SK-N-SH (cell line): ENCODE measurements at regions not wholly inside any gene's neighbourhood (a gene's known extent, or its start where the extent isn't known, plus 50 kb on each side); places are given as distances from the start of the nearest gene placed in this dataset.

Experiments
- CTCF ChIA-PET: fragments of 300-600, 350-600 bp; formaldehyde crosslinking; extraction: SDS; loops from one replicate; lab custom pipeline; 2021; lab: Yijun Ruan, JAX
- POLR2A ChIA-PET: fragments of 350-600 bp; sonication (Branson Sonifier 250); formaldehyde crosslinking; extraction: SDS; loops from one replicate; lab custom pipeline; 2020; ENCODE audit warnings: antibody characterized with exemption, inconsistent platforms; lab: Yijun Ruan, JAX
- DNase-seq: peaks from one replicate; pipeline ENCODE4 v3.0.0; 2012
- H2AFZ ChIP-seq: fragments of 200-600 bp; sonication (generic); 2 replicates; pipeline ENCODE4 v1.8.1; 2016; ENCODE audit warnings: antibody characterized with exemption, mild to moderate bottlenecking, low read depth
- H3F3A ChIP-seq: fragments of 200-600 bp; sonication (generic); replicated peaks from 2 replicates; pipeline ENCODE3; 2016; ENCODE audit warnings: antibody characterized with exemption, mild to moderate bottlenecking; ENCODE audit not compliant: insufficient read depth
- H3K27ac ChIP-seq, 2 experiments: fragments of 200-500 bp in 1 of 2; fragments of 200-600 bp in 1 of 2; sonication (Bioruptor generic) in 1 of 2; sonication (generic), shearing (Covaris generic) in 1 of 2; 2 replicates each; pipeline versions ENCODE4 v1.5.1 to v1.6.1; 2014 to 2016; ENCODE audit warnings: low read depth in 2 of 2, inconsistent platforms in 1 of 2, low read length in 1 of 2, mild to moderate bottlenecking in 1 of 2, mixed read lengths in 1 of 2
- H3K27me3 ChIP-seq: fragments of 200-600 bp; sonication (generic), shearing (Covaris generic); 2 replicates; pipeline ENCODE4 v1.6.1; 2016; ENCODE audit warnings: mixed run types; ENCODE audit not compliant: insufficient read depth
- H3K36me3 ChIP-seq, 2 experiments: fragments of 200-500 bp in 1 of 2; fragments of 200-600 bp in 1 of 2; sonication (Bioruptor generic) in 1 of 2; sonication (generic) in 1 of 2; replicated peaks in 1 of 2; 2 replicates each; pipeline versions ENCODE3 to v1.5.1; 2014 to 2016; ENCODE audit warnings: low read length in 1 of 2, mild to moderate bottlenecking in 1 of 2; ENCODE audit not compliant: insufficient read depth in 2 of 2, control insufficient read depth in 1 of 2
- H3K4me1 ChIP-seq, 2 experiments: fragments of 200-500 bp in 1 of 2; fragments of 200-600 bp in 1 of 2; sonication (Bioruptor generic) in 1 of 2; sonication (generic), shearing (Covaris generic) in 1 of 2; 2 replicates each; pipeline versions ENCODE4 v1.5.1 to v1.6.1; 2014 to 2016; ENCODE audit warnings: low read depth in 1 of 2, low read length in 1 of 2, mixed run types in 1 of 2; ENCODE audit not compliant: insufficient read depth in 2 of 2, control insufficient read depth in 1 of 2
- H3K4me2 ChIP-seq: fragments of 200-600 bp; sonication (generic), shearing (Covaris generic); 2 replicates; pipeline ENCODE4 v1.6.1; 2017; ENCODE audit warnings: mixed run types
- H3K4me3 ChIP-seq, 2 experiments: fragments of 200-500 bp in 1 of 2; fragments of 200-600 bp in 1 of 2; sonication (Bioruptor generic) in 1 of 2; sonication (generic), shearing (Covaris generic) in 1 of 2; 2 replicates each; pipeline versions ENCODE4 v1.5.1 to v1.8.1; 2014 to 2016; ENCODE audit warnings: low read depth in 2 of 2, inconsistent platforms in 1 of 2, low read length in 1 of 2, mild to moderate bottlenecking in 1 of 2, mixed read lengths in 1 of 2, moderate library complexity in 1 of 2
- H3K79me2 ChIP-seq: fragments of 200-600 bp; sonication (generic); 2 replicates; pipeline ENCODE4 v1.8.1; 2017; ENCODE audit warnings: mild to moderate bottlenecking; ENCODE audit not compliant: insufficient read depth
- H3K9ac ChIP-seq: fragments of 200-600 bp; sonication (generic); 2 replicates; pipeline ENCODE4 v1.6.1; 2017; ENCODE audit warnings: mixed run types
- H3K9me2 ChIP-seq: fragments of 200-600 bp; sonication (generic); 2 replicates; pipeline ENCODE4 v1.6.1; 2017; ENCODE audit warnings: mixed run types
- H3K9me3 ChIP-seq: fragments of 200-600 bp; sonication (generic); 2 replicates; pipeline ENCODE4 v1.6.1; 2017; ENCODE audit warnings: mixed run types, mild to moderate bottlenecking, moderate library complexity
- H4K20me1 ChIP-seq: fragments of 200-600 bp; sonication (generic); 2 replicates; pipeline ENCODE4 v1.6.1; 2017; ENCODE audit warnings: mild to moderate bottlenecking, mixed run types; ENCODE audit not compliant: insufficient read depth
- ELF1 ChIP-seq: IDR thresholded peaks from 2 replicates; pipeline ENCODE4 v1.4.0; 2012
- FOSL2 ChIP-seq: IDR thresholded peaks from 2 replicates; pipeline ENCODE4 v1.4.0; 2012; ENCODE audit warnings: low read depth, mild to moderate bottlenecking, moderate library complexity, borderline replicate concordance
- FOXM1 ChIP-seq: IDR thresholded peaks from 2 replicates; pipeline ENCODE4 v1.4.0; 2012; ENCODE audit warnings: low read depth, mild to moderate bottlenecking
- GABPA ChIP-seq: IDR thresholded peaks from 2 replicates; pipeline ENCODE4 v1.4.0; 2012; ENCODE audit warnings: low read depth, mild to moderate bottlenecking
- GATA2 ChIP-seq: sonication (generic); formaldehyde crosslinking; IDR thresholded peaks from 2 replicates; pipeline ENCODE4 v1.5.0; 2020; ENCODE audit warnings: mild to moderate bottlenecking, missing genetic modification reagents
- JUND ChIP-seq: IDR thresholded peaks from 2 replicates; pipeline ENCODE4 v1.4.0; 2012
- MEF2A ChIP-seq: IDR thresholded peaks from 2 replicates; pipeline ENCODE4 v1.4.0; 2012; ENCODE audit warnings: low read depth, borderline replicate concordance
- MXI1 ChIP-seq: IDR thresholded peaks from 2 replicates; pipeline ENCODE4 v1.6.1; 2012; ENCODE audit warnings: mild to moderate bottlenecking, low read depth, low read length, improper control_type of control experiment
- PBX3 ChIP-seq: IDR thresholded peaks from 2 replicates; pipeline ENCODE4; 2012
- RAD21 ChIP-seq: IDR thresholded peaks from 2 replicates; pipeline ENCODE4 v1.6.1; 2012; ENCODE audit warnings: mild to moderate bottlenecking, low read length
- RCOR1 ChIP-seq: fragments of 150-350 bp; IDR thresholded peaks from 2 replicates; pipeline ENCODE4 v1.6.1; 2017; ENCODE audit warnings: antibody characterized with exemption, low read length
- SIN3A ChIP-seq: IDR thresholded peaks from 2 replicates; pipeline ENCODE4 v1.6.1; 2012; ENCODE audit warnings: low read depth, mild to moderate bottlenecking, low read length, moderate library complexity, borderline replicate concordance
- TAF1 ChIP-seq: IDR thresholded peaks from 2 replicates; pipeline ENCODE4 v1.6.1; 2012; ENCODE audit warnings: low read depth, mild to moderate bottlenecking, low read length, moderate library complexity, borderline replicate concordance
- TCF12 ChIP-seq: IDR thresholded peaks from 2 replicates; pipeline ENCODE4 v1.4.0; 2012
- YY1 ChIP-seq: IDR thresholded peaks from 2 replicates; pipeline ENCODE4 v1.4.0; 2012; ENCODE audit warnings: low read depth, mild to moderate bottlenecking
- ZBTB33 ChIP-seq: IDR thresholded peaks from 2 replicates; pipeline ENCODE4 v1.4.0; 2012; ENCODE audit warnings: low read depth, borderline replicate concordance
- WGBS: methylation state at CpG from one replicate; pipeline ENCODE4 v1.1.6; 2017; ENCODE audit warnings: low lambda C conversion rate; 5-methylcytosine and 5-hydroxymethylcytosine counted together
- TF ChIP-seq, protein P1 (sequence below): IDR thresholded peaks from 2 replicates; pipeline ENCODE4 v1.4.0; 2012; ENCODE audit warnings: low read depth
- TF ChIP-seq, protein P2 (sequence below): fragments of 200-600 bp; sonication (generic); IDR thresholded peaks from 2 replicates; pipeline ENCODE4 v1.6.1; 2017; ENCODE audit warnings: antibody characterized with exemption, mild to moderate bottlenecking, moderate library complexity
- TF ChIP-seq, protein P3 (sequence below): fragments of 150-350 bp; IDR thresholded peaks from 2 replicates; pipeline ENCODE4 v1.6.1; 2016; ENCODE audit warnings: mild to moderate bottlenecking, low read depth, low read length
- TF ChIP-seq, protein P4 (sequence below): IDR thresholded peaks from 2 replicates; pipeline ENCODE4 v1.6.1; 2012; ENCODE audit warnings: mild to moderate bottlenecking, low read depth, low read length, moderate library complexity

- H3K36me3 ChIP-seq: no peaks in the 10 kb centered on the region
- ChIA-PET POLR2A (interaction anchor here (0.6 kb wide), 1 partner anchor 186 kb away, joined by 3 read pairs; no protein-coding TSS in a partner anchor), CTCF (interaction anchor here (1.4 kb wide), 1 partner anchor 12 kb away, joined by 6 read pairs; no protein-coding TSS in a partner anchor)
- H3K9me3 ChIP-seq: no peaks in the 10 kb centered on the region
- 55% methylated on average over 4 of the region's 4 CpGs for WGBS
- TF ChIP-seq RAD21: no peak
- TF ChIP-seq, protein P1, sequence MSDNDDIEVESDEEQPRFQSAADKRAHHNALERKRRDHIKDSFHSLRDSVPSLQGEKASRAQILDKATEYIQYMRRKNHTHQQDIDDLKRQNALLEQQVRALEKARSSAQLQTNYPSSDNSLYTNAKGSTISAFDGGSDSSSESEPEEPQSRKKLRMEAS: no peak
- TF ChIP-seq MEF2A: no peak
- no peak for TF ChIP-seq ZBTB33
- TF ChIP-seq, protein P2, sequence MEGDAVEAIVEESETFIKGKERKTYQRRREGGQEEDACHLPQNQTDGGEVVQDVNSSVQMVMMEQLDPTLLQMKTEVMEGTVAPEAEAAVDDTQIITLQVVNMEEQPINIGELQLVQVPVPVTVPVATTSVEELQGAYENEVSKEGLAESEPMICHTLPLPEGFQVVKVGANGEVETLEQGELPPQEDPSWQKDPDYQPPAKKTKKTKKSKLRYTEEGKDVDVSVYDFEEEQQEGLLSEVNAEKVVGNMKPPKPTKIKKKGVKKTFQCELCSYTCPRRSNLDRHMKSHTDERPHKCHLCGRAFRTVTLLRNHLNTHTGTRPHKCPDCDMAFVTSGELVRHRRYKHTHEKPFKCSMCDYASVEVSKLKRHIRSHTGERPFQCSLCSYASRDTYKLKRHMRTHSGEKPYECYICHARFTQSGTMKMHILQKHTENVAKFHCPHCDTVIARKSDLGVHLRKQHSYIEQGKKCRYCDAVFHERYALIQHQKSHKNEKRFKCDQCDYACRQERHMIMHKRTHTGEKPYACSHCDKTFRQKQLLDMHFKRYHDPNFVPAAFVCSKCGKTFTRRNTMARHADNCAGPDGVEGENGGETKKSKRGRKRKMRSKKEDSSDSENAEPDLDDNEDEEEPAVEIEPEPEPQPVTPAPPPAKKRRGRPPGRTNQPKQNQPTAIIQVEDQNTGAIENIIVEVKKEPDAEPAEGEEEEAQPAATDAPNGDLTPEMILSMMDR: no peak
- no peak for TF ChIP-seq TCF12
- TF ChIP-seq FOSL2: no peak
- TF ChIP-seq GABPA: no peak
- no peak for TF ChIP-seq SIN3A
- TF ChIP-seq JUND: no peak
- TF ChIP-seq FOXM1: no peak
- no peak for TF ChIP-seq MXI1
- no peak for TF ChIP-seq ELF1
- no peak for TF ChIP-seq TAF1
- TF ChIP-seq, protein P3, sequence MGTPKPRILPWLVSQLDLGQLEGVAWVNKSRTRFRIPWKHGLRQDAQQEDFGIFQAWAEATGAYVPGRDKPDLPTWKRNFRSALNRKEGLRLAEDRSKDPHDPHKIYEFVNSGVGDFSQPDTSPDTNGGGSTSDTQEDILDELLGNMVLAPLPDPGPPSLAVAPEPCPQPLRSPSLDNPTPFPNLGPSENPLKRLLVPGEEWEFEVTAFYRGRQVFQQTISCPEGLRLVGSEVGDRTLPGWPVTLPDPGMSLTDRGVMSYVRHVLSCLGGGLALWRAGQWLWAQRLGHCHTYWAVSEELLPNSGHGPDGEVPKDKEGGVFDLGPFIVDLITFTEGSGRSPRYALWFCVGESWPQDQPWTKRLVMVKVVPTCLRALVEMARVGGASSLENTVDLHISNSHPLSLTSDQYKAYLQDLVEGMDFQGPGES: no peak
- TF ChIP-seq, protein P4, sequence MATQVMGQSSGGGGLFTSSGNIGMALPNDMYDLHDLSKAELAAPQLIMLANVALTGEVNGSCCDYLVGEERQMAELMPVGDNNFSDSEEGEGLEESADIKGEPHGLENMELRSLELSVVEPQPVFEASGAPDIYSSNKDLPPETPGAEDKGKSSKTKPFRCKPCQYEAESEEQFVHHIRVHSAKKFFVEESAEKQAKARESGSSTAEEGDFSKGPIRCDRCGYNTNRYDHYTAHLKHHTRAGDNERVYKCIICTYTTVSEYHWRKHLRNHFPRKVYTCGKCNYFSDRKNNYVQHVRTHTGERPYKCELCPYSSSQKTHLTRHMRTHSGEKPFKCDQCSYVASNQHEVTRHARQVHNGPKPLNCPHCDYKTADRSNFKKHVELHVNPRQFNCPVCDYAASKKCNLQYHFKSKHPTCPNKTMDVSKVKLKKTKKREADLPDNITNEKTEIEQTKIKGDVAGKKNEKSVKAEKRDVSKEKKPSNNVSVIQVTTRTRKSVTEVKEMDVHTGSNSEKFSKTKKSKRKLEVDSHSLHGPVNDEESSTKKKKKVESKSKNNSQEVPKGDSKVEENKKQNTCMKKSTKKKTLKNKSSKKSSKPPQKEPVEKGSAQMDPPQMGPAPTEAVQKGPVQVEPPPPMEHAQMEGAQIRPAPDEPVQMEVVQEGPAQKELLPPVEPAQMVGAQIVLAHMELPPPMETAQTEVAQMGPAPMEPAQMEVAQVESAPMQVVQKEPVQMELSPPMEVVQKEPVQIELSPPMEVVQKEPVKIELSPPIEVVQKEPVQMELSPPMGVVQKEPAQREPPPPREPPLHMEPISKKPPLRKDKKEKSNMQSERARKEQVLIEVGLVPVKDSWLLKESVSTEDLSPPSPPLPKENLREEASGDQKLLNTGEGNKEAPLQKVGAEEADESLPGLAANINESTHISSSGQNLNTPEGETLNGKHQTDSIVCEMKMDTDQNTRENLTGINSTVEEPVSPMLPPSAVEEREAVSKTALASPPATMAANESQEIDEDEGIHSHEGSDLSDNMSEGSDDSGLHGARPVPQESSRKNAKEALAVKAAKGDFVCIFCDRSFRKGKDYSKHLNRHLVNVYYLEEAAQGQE: no peak
- no peak for TF ChIP-seq YY1
- TF ChIP-seq PBX3: no peak
- no peak for TF ChIP-seq GATA2 (CRISPR knock-in tag)
- no peak for TF ChIP-seq RCOR1
- no peaks in the 10 kb centered on the region for H3F3A ChIP-seq
- no peak overlapping the region for H3K27ac ChIP-seq
- H3K4me3 ChIP-seq: no peak overlapping the region
- no peak overlapping the region for H3K9ac ChIP-seq
- no peaks in the 10 kb centered on the region for H3K4me1 ChIP-seq
- H3K79me2 ChIP-seq: no peaks in the 10 kb centered on the region
- no peak overlapping the region for H2AFZ ChIP-seq
- H3K27me3 ChIP-seq: no peaks in the 10 kb centered on the region
- H3K9me2 ChIP-seq: no peaks in the 10 kb centered on the region
- no peak for DNase-seq
- no peaks in the 10 kb centered on the region for H4K20me1 ChIP-seq
- no peak overlapping the region for H3K4me2 ChIP-seq
Measured at GRCh38 chr2:48092846-48093803, 186.8 kb upstream of the FBXO11 start.
